Esophagus muscularis mucosa (tissue), 4 donors: ENCODE measurements at regions not wholly inside any gene's neighbourhood (a gene's known extent, or its start where the extent isn't known, plus 50 kb on each side); places are given as distances from the start of the nearest gene placed in this dataset.
"Not testable (repeated sequence)": the region's sequence is repeated elsewhere in the genome, so short reads cannot be mapped to it uniquely, and the experiment has no call there.

ENCODE experiments used
- DNase-seq: peaks from one replicate; pipeline ENCODE4 v3.0.0-alpha.2; 2017; ENCODE audit errors: extremely low spot score
- H3K27ac ChIP-seq, 4 donors: fragments of 200-600 bp; sonication (generic); replicated peaks in 1 of 4; 1 replicate in 3 of 4; 2 replicates in 1 of 4; pipeline ENCODE4 v1.5.1; 2016 to 2019; ENCODE audit warnings: mild to moderate bottlenecking in 1 of 4
- H3K27me3 ChIP-seq, 4 donors: fragments of 200-600 bp; sonication (generic); one replicate each; pipeline versions ENCODE4 v1.5.1 to v1.6.0; 2016 to 2019
- H3K36me3 ChIP-seq, 4 donors: fragments of 200-600 bp; sonication (generic); one replicate each; pipeline ENCODE4 v1.5.1; 2016 to 2019
- H3K4me1 ChIP-seq, 4 donors: fragments of 200-600 bp; sonication (generic); one replicate each; pipeline ENCODE4 v1.5.1; 2016 to 2019
- H3K4me3 ChIP-seq, 4 donors: fragments of 200-600 bp; sonication (generic); 1 replicate in 2 of 4; 2 replicates in 2 of 4; pipeline ENCODE4 v1.5.1; 2016 to 2019; ENCODE audit warnings: mild to moderate bottlenecking in 4 of 4, moderate library complexity in 1 of 4
- H3K9me3 ChIP-seq, 4 donors: fragments of 200-600 bp; sonication (generic); 1 replicate in 3 of 4; 2 replicates in 1 of 4; pipeline ENCODE4 v1.5.1; 2016 to 2019
- EP300 ChIP-seq: sonication (generic); formaldehyde crosslinking; IDR thresholded peaks from one replicate; pipeline ENCODE4 v1.6.1; 2017; ENCODE audit warnings: antibody characterized with exemption
- POLR2A ChIP-seq: fragments of 450-650 bp; IDR thresholded peaks from one replicate; pipeline ENCODE4 v1.6.1; 2017; ENCODE audit warnings: antibody characterized with exemption, moderate library complexity, mild to moderate bottlenecking, low read depth
- POLR2AphosphoS5 ChIP-seq, 2 donors: sonication (generic); formaldehyde crosslinking; IDR thresholded peaks; one replicate each; pipeline ENCODE4 v1.6.1; 2017; ENCODE audit warnings: antibody characterized with exemption in 2 of 2
- WGBS: methylation state at CpG from one replicate; pipeline ENCODE4 v1.1.5; 2018; 5-methylcytosine and 5-hydroxymethylcytosine counted together
- intact Hi-C: fragments of 100-400 bp; cut with DNase I; formaldehyde crosslinking; loops from one replicate; pipeline ENCODE4 v1.15.1; 2023
- TF ChIP-seq, protein P1 (sequence below), 3 experiments: fragments of 200-600 bp in 2 of 3; fragments of 450-650 bp in 1 of 3; sonication (generic) in 2 of 3; IDR thresholded peaks; one replicate each; pipeline ENCODE4 v1.5.1; 2017 to 2019; ENCODE audit warnings: antibody characterized with exemption in 3 of 3, mild to moderate bottlenecking in 2 of 3, moderate library complexity in 1 of 3

DNA sequence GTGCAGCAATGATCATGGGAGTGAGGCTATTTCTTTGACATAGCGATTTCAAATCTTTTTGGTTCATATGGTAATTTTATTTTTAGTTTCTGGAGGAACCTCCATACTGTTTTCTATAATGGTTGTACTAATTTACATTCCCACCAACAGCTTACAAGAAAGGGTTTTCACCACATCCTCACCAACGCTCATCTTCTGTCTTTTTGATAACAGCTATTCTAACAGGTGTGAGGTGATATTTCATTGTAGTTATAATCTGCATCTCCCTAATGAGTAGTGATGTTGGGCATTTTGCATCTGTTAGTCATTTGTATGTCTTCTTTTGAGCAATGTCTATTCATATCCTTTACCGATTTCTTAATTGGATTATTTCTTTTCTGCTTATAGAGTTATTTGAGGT, 75.0 kb upstream of the FHIP2A start:
- intact Hi-C loops = no loop called here
- WGBS = 91% methylated on average over 3 of the region's 3 CpGs

DNA sequence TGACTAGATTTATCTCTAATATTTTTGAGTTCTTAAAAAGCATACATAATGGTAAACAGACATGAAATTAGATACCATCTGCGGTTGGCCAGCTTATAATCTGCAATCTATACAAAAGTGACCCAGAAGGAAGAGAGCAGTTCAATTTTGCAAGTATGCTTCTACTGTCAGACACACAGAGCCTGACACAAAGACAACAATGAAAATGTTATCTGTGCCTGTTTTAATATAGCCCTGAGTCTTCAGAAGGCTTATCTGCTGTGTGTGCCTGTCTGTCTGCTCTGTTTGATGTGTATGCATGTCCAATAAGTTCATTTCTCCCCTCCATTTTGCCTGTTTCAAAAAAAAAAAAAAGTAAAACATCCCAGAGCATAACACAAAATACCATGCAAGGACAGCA, 73.3 kb upstream of the FHIP2A start:
- no peaks in the 10 kb centered on the region for H3K36me3 ChIP-seq
- intact Hi-C loops = no loop called here
- no peak overlapping the region for H3K4me3 ChIP-seq
- TF ChIP-seq POLR2A (no peak), EP300 (no peak), POLR2AphosphoS5 (IDR thresholded peaks at IDR 0.05) (no peak)
- TF ChIP-seq, protein P1, sequence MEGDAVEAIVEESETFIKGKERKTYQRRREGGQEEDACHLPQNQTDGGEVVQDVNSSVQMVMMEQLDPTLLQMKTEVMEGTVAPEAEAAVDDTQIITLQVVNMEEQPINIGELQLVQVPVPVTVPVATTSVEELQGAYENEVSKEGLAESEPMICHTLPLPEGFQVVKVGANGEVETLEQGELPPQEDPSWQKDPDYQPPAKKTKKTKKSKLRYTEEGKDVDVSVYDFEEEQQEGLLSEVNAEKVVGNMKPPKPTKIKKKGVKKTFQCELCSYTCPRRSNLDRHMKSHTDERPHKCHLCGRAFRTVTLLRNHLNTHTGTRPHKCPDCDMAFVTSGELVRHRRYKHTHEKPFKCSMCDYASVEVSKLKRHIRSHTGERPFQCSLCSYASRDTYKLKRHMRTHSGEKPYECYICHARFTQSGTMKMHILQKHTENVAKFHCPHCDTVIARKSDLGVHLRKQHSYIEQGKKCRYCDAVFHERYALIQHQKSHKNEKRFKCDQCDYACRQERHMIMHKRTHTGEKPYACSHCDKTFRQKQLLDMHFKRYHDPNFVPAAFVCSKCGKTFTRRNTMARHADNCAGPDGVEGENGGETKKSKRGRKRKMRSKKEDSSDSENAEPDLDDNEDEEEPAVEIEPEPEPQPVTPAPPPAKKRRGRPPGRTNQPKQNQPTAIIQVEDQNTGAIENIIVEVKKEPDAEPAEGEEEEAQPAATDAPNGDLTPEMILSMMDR (IDR thresholded peaks at IDR 0.05) = no peak
- DNase-seq = no peak
- peaks cover 0 to 2% (median 0%) of the 10 kb centered on the region in 4 donors for H3K27me3 ChIP-seq
- H3K27ac ChIP-seq = peak overlapping the region in 1 of 4 donors; percentile 17
- no peaks in the 10 kb centered on the region for H3K9me3 ChIP-seq
- 89% methylated on average over 1 of the region's 1 CpG for WGBS
- peaks cover 0 to 28% (median 0%) of the 10 kb centered on the region in 4 donors for H3K4me1 ChIP-seq

More for the DNA sequence above, 75.0 kb upstream of the FHIP2A start:
- Histone ChIP-seq H3K4me1 (peaks cover 0 to 21% (median 0%) of the 10 kb centered on the region in 4 donors), H3K4me3 (no peak overlapping the region), H3K27ac (no peak overlapping the region), H3K27me3 (peaks cover 0 to 2% (median 0%) of the 10 kb centered on the region in 4 donors), H3K9me3 (no peaks in the 10 kb centered on the region), H3K36me3 (no peaks in the 10 kb centered on the region)
- no peak for DNase-seq
- no peak for TF ChIP-seq POLR2AphosphoS5 (IDR thresholded peaks at IDR 0.05)
- no peak for TF ChIP-seq EP300
- TF ChIP-seq POLR2A = no peak
- TF ChIP-seq, protein P1 (IDR thresholded peaks at IDR 0.05) = no peak

DNA sequence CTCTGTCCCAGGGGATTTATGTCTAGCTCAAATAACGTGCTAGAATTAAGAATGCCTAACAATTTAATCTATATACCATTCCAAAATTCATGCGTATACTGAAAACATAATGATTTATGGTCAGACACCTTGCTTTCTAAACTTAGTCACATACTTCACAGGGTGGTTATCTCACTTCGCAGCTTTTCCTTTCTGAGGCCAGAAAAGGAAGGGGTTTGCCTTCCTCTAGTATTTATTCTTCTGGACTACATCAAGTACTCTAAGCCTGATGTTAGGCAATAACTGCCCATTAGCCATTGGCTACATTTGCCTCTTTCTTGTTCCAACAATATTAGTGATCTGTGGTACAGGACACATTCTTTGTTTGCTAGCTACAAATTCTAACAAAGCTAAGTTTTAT, 72.6 kb upstream of the FHIP2A start:
- Histone ChIP-seq H3K36me3 (no peaks in the 10 kb centered on the region), H3K27me3 (peaks cover 0 to 2% (median 0%) of the 10 kb centered on the region in 4 donors), H3K4me3 (no peak overlapping the region), H3K27ac (peak overlapping the region in 2 of 4 donors; percentile 17 to 41), H3K9me3 (no peaks in the 10 kb centered on the region), H3K4me1 (peaks cover 0 to 31% (median 0%) of the 10 kb centered on the region in 4 donors)
- WGBS = 51% methylated on average over 3 of the region's 3 CpGs
- intact Hi-C loops = no loop called here
- DNase-seq = no peak
- TF ChIP-seq EP300 = no peak
- peak in 1 of 2 donors; percentile 29 for TF ChIP-seq POLR2AphosphoS5 (IDR thresholded peaks at IDR 0.05)

DNA sequence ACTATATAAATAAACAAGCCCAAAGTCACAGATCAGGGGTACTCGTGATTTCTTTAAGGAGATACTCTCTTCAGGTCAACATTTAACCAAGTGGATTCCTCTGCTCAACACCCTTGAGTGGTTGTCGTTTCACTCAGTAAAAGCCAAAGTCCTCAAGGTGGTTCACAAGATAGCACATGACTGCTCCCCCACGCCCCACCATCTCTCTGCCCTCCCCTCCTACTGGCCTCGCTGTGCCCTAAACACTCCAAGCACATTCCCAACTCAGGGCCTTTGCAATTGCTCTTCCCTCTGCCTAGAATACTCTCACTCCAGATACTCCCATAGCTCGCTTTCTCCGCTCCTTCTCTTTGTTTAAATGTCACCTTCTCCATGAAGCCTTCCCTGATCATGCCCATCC, 72.1 kb upstream of the FHIP2A start:
- intact Hi-C loops = no loop called here
- Histone ChIP-seq H3K4me3 (no peak overlapping the region), H3K27me3 (peaks cover 0 to 2% (median 0%) of the 10 kb centered on the region in 4 donors), H3K27ac (peak overlapping the region in 1 of 4 donors; percentile 35), H3K4me1 (peaks cover 3 to 36% (median 4%) of the 10 kb centered on the region in 4 donors), H3K36me3 (no peaks in the 10 kb centered on the region), H3K9me3 (no peaks in the 10 kb centered on the region)
- no peak for DNase-seq
- WGBS = 78% methylated on average over 6 of the region's 6 CpGs
- TF ChIP-seq EP300 (no peak), POLR2AphosphoS5 (IDR thresholded peaks at IDR 0.05) (no peak), POLR2A (no peak)
- TF ChIP-seq, protein P1 (IDR thresholded peaks at IDR 0.05) = no peak

DNA sequence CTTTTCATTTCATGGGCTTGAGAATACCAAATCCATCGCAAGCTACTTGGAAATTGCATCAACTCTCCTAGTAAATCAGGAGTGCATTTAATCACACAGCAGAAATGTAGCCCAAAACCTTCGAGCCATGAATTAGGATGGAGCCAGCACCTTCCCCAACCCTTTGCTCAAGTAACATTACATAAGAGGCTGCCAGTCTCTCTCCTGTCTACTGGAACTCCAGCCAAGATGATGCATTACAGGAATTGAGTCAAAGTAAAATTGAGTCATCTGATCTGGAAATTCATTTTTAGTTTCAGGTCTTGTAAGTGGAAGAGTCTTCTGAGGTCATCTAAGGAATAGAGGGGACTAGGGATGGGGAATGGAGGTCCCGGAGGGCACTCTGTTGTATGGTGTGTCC, 69.7 kb upstream of the FHIP2A start:
- TF ChIP-seq, protein P1 (IDR thresholded peaks at IDR 0.05) = no peak
- TF ChIP-seq POLR2A (no peak), EP300 (no peak), POLR2AphosphoS5 (IDR thresholded peaks at IDR 0.05) (no peak)
- Histone ChIP-seq H3K4me1 (peaks cover 6 to 47% (median 8%) of the 10 kb centered on the region in 4 donors), H3K36me3 (no peaks in the 10 kb centered on the region), H3K27me3 (peaks cover 0 to 2% (median 0%) of the 10 kb centered on the region in 4 donors), H3K4me3 (no peak overlapping the region), H3K27ac (no peak overlapping the region), H3K9me3 (no peaks in the 10 kb centered on the region)
- WGBS = 95% methylated on average over 3 of the region's 3 CpGs
- intact Hi-C loops = no loop called here
- DNase-seq = no peak

DNA sequence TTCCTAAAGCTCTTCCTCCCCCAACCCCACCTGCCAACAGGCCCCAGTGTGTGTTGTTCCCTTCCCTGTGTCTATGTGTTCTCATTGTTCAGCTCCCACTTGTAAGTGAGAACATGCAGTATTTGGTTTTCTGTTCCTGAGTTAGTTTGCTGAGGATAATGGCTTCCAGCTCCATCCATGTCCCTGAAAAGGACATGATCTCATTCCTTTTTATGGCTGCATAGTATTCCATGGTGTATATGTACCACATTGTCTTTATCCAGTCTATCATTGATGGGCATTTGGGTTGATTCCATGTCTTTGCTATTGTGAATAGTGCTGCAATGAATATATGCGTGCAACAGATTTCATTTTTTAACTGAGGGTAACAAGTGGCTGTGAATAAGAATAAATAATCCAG, 69.0 kb upstream of the FHIP2A start:
- H3K4me3 ChIP-seq, intact Hi-C loops, H3K36me3 ChIP-seq, DNase-seq, H3K27ac ChIP-seq, H3K27me3 ChIP-seq, H3K9me3 ChIP-seq: not testable (repeated sequence)
- H3K4me1 ChIP-seq = peaks cover 6 to 48% (median 8%) of the 10 kb centered on the region in 4 donors
- WGBS = 92% methylated on average over 1 of the region's 1 CpG
